ENCODE measurements at regions not wholly inside any gene's neighbourhood (a gene's known extent, or its start where the extent isn't known, plus 50 kb on each side); places are given as distances from the start of the nearest gene placed in this dataset.

DNA sequence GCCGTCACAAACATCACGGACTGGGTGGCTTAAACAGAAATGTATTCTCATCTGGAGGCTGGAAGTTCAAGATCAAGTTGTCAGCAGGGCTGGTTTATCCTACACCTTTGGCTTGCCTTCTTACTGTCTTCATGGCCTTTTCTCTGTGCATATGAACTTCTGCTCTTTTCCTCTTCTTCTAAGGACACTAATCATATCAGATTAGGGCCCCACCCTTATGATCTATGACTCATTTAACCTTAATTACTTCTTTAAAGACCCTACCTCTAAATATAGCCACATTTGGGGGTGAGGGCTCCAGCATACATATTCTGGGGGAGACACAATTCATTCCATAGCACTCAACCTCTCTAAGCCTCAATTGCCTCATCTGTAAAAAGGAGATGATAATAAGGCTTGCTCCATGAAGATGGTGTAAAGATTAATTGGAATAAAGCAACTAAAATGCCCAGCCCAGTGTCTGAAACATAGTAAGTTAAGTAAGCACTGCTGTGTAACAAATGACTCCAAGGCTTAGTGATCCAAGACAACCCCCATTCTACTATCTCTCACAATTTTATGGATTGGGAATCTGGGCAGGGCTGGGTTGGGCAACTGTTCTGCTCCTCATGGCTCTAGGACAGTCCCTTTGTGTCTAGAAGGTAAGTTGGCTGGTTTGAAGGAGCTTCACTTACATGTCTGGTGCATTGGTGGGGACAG lies 119.8 kb downstream of the BANF2 start:
- H3K27me3 ChIP-seq (replicated peaks in 1 of 4; ENCODE audit: control extremely low read depth in 1 of 4, control insufficient read depth in 3 of 4, insufficient read depth in 4 of 4, low read length in 3 of 4): no peaks in the 10 kb centered on the region
- CTCF ChIA-PET: no interaction called here
- DNase-seq: no peak
- H3K4me1 Mint-ChIP-seq: no peaks in the 10 kb centered on the region
- WGBS (ENCODE audit: insufficient coverage): 100% methylated on average over 2 of the region's 2 CpGs
- H3K9me3 Mint-ChIP-seq (ENCODE audit: insufficient read depth): peaks cover 6% of the 10 kb centered on the region
- no peaks in the 10 kb centered on the region for H4K20me1 ChIP-seq (ENCODE audit: control insufficient read depth, insufficient read depth, low read length, poor library complexity, severe bottlenecking)
- H3K27ac ChIP-seq (ENCODE audit: low read length in 2 of 2): no peak overlapping the region
- ATAC-seq (ENCODE audit: low read depth): no peak
- TF ChIP-seq, protein P1, sequence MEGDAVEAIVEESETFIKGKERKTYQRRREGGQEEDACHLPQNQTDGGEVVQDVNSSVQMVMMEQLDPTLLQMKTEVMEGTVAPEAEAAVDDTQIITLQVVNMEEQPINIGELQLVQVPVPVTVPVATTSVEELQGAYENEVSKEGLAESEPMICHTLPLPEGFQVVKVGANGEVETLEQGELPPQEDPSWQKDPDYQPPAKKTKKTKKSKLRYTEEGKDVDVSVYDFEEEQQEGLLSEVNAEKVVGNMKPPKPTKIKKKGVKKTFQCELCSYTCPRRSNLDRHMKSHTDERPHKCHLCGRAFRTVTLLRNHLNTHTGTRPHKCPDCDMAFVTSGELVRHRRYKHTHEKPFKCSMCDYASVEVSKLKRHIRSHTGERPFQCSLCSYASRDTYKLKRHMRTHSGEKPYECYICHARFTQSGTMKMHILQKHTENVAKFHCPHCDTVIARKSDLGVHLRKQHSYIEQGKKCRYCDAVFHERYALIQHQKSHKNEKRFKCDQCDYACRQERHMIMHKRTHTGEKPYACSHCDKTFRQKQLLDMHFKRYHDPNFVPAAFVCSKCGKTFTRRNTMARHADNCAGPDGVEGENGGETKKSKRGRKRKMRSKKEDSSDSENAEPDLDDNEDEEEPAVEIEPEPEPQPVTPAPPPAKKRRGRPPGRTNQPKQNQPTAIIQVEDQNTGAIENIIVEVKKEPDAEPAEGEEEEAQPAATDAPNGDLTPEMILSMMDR (IDR thresholded peaks at IDR 0.05): no peak
- TF ChIP-seq EZH2 (IDR thresholded peaks at IDR 0.05; ENCODE audit: borderline replicate concordance, insufficient read depth, low read depth, low read length, poor library complexity, severe bottlenecking): no peak
- H3K4me1 ChIP-seq (ENCODE audit: control insufficient read depth in 2 of 2, insufficient read depth in 2 of 2, low read length in 2 of 2): no peaks in the 10 kb centered on the region
- no peaks in the 10 kb centered on the region for H3K36me3 ChIP-seq (replicated peaks in 1 of 2; ENCODE audit: control extremely low read depth in 1 of 2, control insufficient read depth in 1 of 2, extremely low read depth in 1 of 2, insufficient read depth in 2 of 2, low read length in 1 of 2)
- peaks cover 0 to 15% (median 10%) of the 10 kb centered on the region in 3 donors for H3K9me3 ChIP-seq (ENCODE audit: control extremely low read depth in 1 of 3, control insufficient read depth in 2 of 3, insufficient read depth in 1 of 3, low read length in 2 of 3)
- H3K27ac Mint-ChIP-seq: no peak overlapping the region
- H3K4me3 Mint-ChIP-seq: no peak overlapping the region
- H2AFZ ChIP-seq (ENCODE audit: insufficient read depth, low read depth, low read length, poor library complexity, severe bottlenecking): no peak overlapping the region
- intact Hi-C loops (cut with micrococcal nuclease): no loop called here
- peaks cover 4% of the 10 kb centered on the region for H3K27me3 Mint-ChIP-seq
- no peaks in the 10 kb centered on the region for H3K79me2 ChIP-seq (ENCODE audit: control insufficient read depth, insufficient read depth, low read length)
- H3K4me2 ChIP-seq (replicated peaks; ENCODE audit: low read depth, low read length, poor library complexity, severe bottlenecking): no peak overlapping the region
- POLR2A ChIA-PET: no interaction called here
- no peak overlapping the region for H3K4me3 ChIP-seq (ENCODE audit: control extremely low read depth in 1 of 5, extremely low read depth in 1 of 5, insufficient read depth in 1 of 5, low read depth in 2 of 5, low read length in 4 of 5)
- H3K9ac ChIP-seq (ENCODE audit: low read length): no peak overlapping the region

DNA sequence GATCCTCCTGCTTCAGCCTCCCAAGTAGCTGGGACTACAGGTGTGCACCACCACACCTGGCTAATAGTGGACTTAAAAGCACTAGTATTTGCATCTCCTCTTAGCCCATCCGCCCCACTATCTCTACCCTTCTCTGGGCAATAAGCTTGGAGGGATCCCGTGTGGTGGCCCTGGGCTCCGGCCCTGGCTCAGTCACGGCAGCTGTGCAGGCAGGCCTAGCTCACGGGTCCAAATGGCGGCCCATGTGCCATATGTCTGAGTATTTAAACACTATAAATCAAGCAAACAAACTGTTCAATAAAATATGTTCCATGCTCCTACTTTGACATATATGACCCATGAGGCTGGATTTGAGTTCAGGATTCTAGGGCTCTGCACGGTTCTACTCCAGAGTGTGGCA lies 118.4 kb downstream of the BANF2 start:
- Mint-ChIP-seq H3K4me3 (no peak overlapping the region), H3K27me3 (peaks cover 4% of the 10 kb centered on the region), H3K9me3 (ENCODE audit: insufficient read depth) (peaks cover 6% of the 10 kb centered on the region), H3K27ac (no peak overlapping the region), H3K4me1 (no peaks in the 10 kb centered on the region)
- no peak overlapping the region for H3K27ac ChIP-seq (ENCODE audit: low read length in 2 of 2)
- intact Hi-C loops (cut with micrococcal nuclease): no loop called here
- H2AFZ ChIP-seq (ENCODE audit: insufficient read depth, low read depth, low read length, poor library complexity, severe bottlenecking): no peak overlapping the region
- H4K20me1 ChIP-seq (ENCODE audit: control insufficient read depth, insufficient read depth, low read length, poor library complexity, severe bottlenecking): no peaks in the 10 kb centered on the region
- WGBS (ENCODE audit: insufficient coverage): 94% methylated on average over 7 of the region's 7 CpGs
- CTCF ChIA-PET: no interaction called here
- H3K4me3 ChIP-seq (ENCODE audit: control extremely low read depth in 1 of 5, extremely low read depth in 1 of 5, insufficient read depth in 1 of 5, low read depth in 2 of 5, low read length in 4 of 5): no peak overlapping the region
- no peaks in the 10 kb centered on the region for H3K79me2 ChIP-seq (ENCODE audit: control insufficient read depth, insufficient read depth, low read length)
- peaks cover 0 to 15% (median 10%) of the 10 kb centered on the region in 3 donors for H3K9me3 ChIP-seq (ENCODE audit: control extremely low read depth in 1 of 3, control insufficient read depth in 2 of 3, insufficient read depth in 1 of 3, low read length in 2 of 3)
- no peaks in the 10 kb centered on the region for H3K27me3 ChIP-seq (replicated peaks in 1 of 4; ENCODE audit: control extremely low read depth in 1 of 4, control insufficient read depth in 3 of 4, insufficient read depth in 4 of 4, low read length in 3 of 4)
- DNase-seq: no peak
- H3K4me2 ChIP-seq (replicated peaks; ENCODE audit: low read depth, low read length, poor library complexity, severe bottlenecking): no peak overlapping the region
- TF ChIP-seq, protein P1 (IDR thresholded peaks at IDR 0.05): no peak
- TF ChIP-seq EZH2 (IDR thresholded peaks at IDR 0.05; ENCODE audit: borderline replicate concordance, insufficient read depth, low read depth, low read length, poor library complexity, severe bottlenecking): no peak
- no peak for ATAC-seq (ENCODE audit: low read depth)
- no peaks in the 10 kb centered on the region for H3K36me3 ChIP-seq (replicated peaks in 1 of 2; ENCODE audit: control extremely low read depth in 1 of 2, control insufficient read depth in 1 of 2, extremely low read depth in 1 of 2, insufficient read depth in 2 of 2, low read length in 1 of 2)
- POLR2A ChIA-PET: no interaction called here
- no peaks in the 10 kb centered on the region for H3K4me1 ChIP-seq (ENCODE audit: control insufficient read depth in 2 of 2, insufficient read depth in 2 of 2, low read length in 2 of 2)
- H3K9ac ChIP-seq (ENCODE audit: low read length): no peak overlapping the region
